ENCODE measurements at regions not wholly inside any gene's neighbourhood (a gene's known extent, or its start where the extent isn't known, plus 50 kb on each side); places are given as distances from the start of the nearest gene placed in this dataset.
"Not testable (repeated sequence)": the region's sequence is repeated elsewhere in the genome, so short reads cannot be mapped to it uniquely, and the experiment has no call there.

DNA sequence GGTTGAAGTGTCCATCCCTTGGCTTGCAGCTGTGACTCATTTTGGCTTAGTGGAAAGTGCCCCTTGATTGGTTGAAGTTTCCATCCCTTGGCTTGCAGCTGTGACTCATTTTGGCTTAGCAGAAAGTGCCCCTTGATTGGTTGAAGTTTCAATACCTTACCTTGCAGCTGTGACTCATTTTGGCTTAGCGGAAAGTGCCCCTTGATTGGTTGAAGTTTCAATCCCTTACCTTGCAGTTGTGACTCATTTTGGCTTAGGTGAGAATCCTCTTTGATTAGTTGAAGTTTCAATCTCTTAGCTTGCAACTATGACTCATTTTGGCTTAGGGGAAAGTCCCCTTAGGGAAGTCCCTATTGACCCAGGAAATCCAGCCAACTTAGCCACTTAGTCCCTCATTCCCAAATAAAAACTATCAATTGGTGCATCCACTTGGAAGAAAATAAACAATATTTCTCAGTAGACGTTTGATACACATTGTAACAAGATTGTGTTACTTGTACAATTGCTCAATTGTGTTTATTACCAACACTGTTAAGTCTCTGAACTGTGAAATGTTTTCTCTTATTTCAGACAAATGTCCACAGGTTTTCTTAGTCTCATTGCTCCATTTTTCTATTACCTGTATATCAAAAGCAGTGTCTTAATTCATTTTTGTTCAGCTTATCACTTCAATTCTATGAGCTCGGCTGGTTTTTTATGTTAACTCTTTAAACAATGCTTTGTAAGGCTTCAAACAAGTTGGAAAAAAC is 2308.8 kb upstream of the ACO1 start:
- no peak for FAIRE-seq

DNA sequence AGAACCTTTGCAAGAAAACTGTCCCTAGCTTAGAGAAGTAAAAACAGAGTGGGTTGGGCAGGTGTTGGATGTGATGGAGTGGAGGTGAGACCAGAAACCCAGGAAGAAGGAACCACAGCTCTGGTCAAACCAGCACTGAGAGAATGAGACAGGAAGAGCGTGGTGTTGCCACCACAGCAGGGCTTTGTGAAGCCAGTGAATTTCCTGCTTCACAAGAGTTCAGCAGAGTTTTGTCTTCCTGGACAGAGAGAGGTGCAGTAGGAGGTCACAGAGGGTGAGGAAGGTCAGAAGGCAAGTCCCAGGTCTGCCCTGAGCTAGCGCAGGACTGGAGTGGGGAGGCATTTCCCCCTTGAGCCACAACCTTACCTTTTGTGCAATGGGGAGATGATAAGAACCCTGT is 2306.2 kb upstream of the ACO1 start:
- FAIRE-seq, result no peak

DNA sequence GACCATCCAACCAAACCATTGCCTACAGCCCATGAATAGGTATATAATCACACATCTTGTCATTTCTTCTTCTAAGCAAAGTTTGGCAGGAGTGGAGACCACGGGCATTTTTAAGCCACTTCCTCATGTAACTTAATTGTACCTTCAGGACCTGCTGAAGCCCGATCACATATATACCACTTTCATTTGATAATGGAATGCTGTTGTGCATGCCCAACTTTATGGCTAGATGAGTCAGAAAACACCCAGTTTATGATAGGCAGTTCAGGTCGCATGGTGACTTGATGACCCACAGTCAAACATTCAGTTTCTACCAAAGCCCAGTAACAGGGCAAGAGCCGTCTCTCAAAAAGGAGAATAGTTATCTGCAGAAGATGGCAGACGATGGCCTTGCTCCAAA is 2295.0 kb upstream of the ACO1 start:
- no peak for FAIRE-seq

DNA sequence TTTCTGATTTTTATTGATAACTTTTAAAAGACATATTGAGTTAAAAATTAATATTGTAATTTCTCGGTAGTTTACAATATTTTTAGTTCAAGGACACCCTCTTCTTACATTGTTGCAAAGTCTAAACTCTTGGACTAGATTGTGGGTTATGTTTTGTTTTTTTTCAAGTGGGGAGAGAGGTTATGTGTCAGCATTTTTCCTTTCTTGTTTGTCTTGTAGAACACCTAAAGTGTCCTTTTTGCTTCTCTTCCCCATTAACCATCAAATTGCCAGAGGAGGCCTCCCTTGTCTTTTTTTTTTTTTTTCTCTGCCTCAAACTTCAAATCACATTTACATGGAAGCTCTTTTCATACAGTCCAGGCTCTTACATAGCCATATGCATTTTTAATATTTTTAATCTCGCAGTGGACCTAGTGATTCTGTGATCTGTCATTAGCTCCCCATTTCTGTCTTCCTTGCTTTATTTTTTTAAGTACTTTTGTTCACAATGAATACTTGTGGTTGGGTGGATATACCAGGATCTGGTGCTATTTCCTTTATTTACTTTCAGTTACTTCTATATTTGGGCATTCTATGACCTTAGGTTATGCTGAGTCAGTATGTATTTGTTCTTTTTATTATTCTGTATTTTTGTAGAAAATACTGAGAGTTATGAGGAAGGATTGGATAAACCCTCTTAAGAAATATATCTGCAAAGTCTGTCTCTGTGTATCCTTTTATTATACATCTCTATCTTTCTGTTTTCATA is 2280.6 kb upstream of the ACO1 start:
- no peak for FAIRE-seq

DNA sequence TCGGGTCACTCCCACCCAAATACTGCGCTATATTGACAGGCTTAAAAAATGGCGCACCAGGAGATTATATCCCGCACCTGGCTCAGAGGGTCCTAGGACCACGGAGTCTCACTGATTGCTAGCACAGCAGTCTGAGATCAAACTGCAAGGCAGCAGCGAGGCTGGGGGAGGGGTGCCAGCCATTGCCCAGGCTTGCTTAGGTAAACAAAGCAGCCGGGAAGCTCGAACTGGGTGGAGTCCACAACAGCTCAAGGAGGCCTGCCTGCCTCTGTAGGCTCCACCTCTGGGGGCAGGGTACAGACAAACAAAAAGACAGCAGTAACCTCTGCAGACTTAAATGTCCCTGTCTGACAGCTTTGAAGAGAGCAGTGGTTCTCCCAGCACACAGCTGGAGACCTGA is 2277.3 kb upstream of the ACO1 start:
- FAIRE-seq, result not testable (repeated sequence)

DNA sequence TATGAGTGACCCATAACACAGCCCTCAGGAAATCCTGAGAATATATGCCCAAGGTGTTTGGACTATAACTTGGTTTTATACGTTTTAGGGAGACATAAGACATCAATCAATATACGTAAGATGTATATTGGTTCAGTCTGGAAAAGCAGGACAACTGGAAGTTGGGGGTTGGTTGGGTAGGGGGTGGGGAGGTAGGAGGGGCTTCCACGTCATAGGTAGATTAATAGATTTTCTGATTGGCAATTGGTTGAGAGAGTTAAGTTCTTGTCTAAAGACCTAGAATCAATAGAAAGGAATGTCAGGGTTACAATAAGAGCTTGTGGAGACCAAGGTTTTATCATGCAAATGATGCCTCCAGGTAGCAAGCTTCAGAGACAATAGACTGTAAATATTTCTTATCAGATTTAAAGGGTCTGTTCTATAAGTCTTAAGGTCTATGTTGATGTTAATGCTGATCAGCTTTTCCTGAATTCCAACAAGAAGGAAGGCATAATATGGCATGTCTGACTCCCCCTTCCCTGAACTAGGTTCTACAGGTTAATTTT is 2267.7 kb upstream of the ACO1 start:
- FAIRE-seq, result no peak

DNA sequence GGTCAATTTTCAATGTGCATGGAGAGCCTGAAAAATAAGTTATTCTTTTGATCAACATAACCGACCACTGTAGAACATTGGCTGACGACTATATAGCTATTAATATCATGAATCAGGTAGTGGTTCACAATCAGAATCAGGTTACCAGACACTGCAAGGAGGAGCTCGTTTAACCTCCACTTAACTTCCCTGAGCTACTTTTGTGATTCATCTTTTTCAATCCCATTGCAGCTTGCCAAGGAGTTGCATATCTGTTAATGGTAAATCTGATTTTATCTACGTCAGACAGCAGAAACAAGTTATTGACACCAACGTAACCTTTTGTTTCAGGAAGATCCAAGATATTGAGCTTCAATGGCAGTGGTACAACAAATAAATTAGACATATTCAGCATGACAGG is 2263.8 kb upstream of the ACO1 start:
- no peak for FAIRE-seq

DNA sequence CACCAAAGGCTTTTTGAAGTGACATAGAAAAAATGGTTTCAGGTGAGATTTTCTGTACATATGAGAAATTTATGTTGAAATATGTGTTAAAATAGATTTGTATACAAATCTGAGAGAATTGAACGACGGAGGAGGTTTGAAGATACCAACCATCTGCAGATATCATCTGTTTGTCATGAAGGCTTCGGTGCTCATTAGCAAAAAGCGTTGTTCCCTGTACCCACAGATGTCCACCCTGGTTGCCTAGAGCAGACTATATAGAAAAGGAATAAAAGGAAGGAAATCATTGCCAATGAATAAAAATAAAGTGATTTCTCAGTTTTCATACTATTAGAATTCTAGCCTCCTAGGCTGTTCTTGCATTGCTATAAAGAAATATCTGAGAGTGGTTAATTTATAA is 2262.8 kb upstream of the ACO1 start:
- no peak for FAIRE-seq

DNA sequence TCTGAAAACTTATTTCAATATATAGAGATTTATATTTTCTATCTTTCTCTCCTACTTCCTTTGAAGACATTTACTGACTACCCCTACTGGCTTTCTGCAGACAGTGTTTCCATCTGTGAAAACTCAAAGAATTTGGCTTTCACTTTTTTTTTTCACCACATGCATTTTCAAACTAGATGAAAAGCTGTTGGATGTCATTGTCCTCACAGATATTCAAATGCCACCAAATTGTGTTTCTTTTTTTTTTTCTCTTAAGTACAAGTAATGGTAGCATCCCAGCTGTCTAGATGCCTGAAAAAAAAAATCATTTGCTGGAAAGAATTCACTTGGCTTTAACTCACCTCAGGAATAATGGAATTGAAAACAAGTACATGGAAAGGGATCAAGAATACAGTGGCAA is 2258.6 kb upstream of the ACO1 start:
- FAIRE-seq, result no peak

DNA sequence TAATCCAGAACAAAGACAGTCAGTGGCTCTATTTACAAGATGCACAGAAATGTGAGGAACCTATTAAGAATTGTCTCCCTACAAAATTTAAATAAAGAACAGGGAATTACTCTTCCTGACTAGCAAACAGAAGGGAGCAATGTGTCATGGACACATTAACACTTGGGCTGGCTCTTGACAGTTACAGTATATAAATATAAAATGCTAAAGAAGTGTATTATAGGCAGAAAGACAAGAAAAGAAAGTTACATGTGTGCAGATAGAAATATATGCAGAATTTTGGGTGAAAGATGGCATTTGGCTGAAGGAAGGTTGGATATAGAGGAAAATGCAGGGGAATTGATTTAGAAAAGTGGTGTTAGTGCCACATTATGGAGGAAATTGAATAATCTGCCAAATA is 2257.1 kb upstream of the ACO1 start:
- FAIRE-seq, result no peak

DNA sequence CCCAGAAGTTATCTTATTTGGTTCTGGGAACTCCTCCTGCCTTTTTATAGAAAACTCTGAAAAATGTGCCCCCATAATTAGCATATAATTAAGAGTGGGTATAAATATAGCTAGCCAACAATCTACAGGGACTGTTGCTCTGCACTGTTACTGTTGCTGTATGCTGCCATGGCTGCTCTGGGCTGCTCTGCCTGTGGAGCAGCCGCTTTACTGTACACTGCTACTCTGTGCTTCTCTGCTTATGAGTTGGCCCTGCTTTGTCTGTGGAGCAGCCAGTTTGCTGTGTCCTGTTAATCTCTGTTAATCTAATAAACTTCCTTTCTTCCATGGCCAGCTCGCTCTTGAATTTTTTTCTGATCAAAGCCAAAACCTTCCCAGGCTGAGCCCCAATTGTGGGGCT is 2244.0 kb upstream of the ACO1 start:
- FAIRE-seq, result no peak

DNA sequence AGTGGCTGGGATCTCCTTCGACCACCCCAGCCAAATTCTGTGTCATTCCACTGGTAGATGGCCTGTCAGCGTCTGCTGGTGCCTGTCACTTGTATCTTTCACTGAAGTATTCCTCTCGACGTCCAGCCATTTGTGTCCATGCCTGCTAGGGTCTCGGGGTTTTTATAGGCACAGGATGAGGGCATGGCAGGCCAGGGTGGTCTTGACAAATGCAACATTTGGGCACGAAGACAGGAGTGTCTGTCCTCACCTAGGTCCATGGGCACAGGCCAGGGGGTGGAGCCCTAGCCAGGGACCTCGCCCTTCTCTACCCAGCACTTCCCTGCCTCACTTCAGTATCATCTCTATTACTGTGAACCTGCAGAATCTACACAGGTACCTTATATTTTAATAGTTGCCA is 2223.9 kb upstream of the ACO1 start:
- no peak for FAIRE-seq

DNA sequence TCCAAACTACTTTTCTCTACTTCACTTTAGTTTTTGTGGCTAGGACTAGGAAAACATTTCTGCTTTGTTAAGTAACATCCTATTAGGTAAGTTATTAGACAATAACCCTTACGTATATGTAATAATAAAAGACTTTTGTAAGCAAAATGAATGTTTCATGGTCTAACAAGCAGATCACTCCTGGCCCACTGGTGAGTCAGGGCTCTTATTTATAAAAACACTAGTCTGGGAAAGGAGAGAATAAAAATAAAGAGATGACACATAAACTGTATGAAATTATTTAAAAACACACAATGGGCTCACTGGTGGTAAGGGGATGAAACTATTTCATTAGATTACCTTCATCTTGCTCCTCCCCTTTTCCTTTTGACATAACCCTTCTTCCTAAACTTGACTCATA is 2212.2 kb upstream of the ACO1 start:
- FAIRE-seq, result no peak

DNA sequence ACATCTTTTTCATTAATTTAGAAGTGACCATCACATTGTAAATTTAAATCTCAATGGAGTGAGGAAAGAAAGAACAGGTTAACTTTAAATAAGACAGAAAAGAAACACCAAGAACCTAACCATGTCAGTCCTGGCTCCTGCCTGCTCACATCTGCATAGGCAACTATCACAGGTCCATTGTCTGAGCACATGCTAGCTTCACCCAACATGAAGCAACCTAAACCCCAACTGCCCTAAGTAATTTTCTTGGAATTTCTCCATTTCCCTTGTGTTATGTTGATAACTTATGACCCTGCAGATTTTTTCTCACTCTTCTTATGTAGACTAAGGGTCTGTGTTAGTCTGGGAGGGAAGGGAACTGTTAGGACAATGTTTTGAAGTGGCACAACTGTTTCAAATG is 2205.8 kb upstream of the ACO1 start:
- no peak for FAIRE-seq

DNA sequence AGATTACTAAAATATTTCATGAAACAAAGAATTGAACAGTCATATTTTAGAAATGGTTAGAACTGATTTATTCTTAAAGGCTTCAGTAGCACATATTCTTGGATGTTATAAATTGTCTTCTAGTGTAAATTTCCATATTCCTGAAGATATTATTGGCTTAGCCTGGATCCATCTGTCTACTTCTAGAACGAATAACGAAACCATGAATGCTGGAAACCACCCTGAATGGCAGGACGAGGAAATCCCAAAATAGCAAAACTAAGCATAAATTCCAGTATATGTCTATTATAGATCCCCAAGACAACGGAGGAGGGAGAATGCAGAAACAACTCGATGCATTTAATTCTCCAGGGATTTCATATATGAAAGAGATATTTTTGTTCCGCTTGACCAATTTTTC is 2191.0 kb upstream of the ACO1 start:
- no peak for FAIRE-seq

DNA sequence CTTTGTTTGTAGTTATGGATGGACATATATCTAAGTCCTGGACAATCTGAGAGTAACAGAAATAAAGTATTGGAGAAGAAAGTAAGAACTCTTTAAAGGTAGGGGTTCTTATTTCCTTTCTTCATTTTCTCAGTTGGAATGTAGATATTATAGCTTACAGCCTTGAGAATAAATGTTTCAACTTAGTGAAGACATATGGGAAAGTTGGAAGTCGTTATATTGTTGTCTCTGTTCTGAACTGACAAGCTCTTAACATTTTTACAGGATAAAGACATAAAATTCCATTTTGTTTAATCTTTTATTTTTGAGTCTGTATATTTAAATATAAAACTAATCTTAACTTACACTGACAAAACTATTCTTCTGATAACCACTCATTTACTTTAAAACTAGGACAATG is 2187.5 kb upstream of the ACO1 start:
- no peak for FAIRE-seq

DNA sequence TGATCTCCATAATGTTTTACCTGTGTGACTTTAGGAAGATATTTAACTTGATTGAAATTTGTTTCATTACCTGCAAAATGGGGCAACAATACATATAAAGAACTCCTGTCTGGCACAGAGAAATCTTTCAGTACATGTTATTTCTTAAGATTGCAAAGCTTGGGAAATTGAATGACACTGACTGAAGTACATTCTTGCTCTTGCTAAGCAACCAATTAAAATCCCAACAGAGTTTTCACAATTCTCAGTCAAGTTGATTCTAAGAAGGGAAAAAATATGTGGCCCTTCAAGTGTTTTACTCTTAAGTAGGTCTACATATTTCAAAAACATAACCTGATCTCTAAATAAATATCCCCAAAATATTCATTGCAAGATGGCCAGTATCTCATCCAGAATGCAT is 2187.0 kb upstream of the ACO1 start:
- no peak for FAIRE-seq

DNA sequence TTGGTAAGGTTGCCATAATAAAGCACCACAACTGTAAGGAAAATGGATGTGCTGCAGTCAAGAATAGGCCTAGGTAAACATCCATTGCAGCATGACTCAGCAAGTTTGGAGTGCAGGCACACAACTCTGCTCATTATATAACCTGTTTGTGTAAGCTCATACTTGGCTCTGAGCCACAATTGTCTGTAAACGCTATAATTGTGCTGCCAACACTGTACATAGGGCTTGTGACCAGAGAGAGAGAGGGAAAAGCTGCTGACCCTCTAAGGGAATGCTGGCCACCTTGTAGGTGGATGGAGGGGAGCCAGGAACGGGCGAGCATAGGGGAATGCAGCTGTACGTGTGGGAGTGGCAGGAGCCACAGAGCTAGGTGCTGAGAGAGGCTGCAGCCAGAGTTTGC is 2186.5 kb upstream of the ACO1 start:
- FAIRE-seq, result no peak

DNA sequence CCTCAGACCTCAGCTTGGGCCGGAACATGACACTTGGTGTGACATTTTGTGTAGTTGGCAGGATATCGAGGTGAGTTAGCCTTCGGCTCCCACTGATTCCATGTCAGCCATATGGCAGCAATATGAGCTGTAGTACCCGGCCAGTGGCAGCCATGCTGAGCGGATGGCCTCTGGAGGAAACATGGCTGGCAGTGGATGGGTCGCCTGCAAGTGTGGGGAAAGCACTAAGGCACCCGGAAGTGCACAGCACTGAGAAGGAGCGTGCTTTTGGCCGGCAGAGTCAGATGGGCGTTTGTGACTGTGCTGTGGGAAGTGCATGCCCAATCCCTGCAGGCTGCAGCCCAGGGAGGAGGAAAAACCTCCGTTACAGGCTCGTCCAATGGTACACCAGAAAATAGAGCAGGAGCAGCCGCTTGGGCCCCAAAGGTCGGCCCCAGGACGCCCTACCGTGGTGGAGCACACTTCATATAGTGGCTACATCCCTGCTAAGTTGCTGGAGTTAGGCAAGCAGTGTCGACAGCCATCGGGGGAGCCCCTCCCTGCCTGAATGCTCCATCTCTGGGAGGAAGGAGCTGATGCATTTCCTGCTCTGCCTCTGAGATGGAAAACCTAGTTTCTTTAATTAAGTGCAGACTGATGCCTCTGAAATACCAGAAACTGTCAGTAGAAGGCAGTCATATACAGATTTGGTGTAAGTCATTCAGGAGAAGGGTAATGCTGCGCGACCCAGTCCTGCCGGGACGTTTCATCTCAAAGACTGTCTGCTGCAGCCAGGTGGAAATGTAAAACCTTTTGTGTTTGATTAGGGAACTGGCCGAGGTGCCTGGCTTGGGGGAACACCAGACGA is 2185.8 kb upstream of the ACO1 start:
- FAIRE-seq, result no peak

DNA sequence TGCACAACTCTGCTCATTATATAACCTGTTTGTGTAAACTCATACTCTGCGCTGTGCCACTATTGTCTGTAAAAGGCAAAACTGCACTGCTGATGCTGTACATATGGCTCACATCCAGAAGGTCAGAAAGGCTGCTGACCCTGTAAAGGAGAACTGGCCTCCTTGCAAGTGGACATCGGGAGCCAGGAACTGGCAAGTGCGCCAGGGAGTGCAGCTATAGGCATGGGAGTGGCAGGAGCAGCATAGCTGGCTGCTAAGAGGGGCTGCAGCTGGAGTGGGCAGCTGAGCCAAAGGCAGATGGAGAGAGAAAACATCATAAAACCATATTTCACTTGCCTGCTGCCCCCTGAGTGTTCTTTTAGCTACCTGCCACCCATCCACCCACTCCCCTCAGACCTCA is 2183.4 kb upstream of the ACO1 start:
- FAIRE-seq, result no peak

DNA sequence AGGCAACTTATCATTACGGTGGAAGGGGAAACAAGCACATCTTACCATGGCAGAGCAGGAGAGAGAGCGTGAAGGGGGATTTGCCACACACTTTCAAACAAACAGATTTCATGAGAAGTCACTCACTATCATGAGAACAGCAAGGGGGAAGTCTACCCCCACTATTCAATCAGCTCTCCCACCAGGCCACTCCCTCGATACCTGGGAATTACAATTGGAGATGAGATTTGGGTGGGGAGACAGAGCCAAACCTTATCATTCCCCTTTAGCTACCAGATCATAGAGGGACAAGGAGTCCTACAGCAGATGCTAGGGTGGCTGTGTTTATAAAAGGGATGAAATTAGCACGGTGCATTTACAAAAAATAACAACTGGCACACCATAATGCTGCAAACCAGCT is 2149.4 kb upstream of the ACO1 start:
- no peak for FAIRE-seq

DNA sequence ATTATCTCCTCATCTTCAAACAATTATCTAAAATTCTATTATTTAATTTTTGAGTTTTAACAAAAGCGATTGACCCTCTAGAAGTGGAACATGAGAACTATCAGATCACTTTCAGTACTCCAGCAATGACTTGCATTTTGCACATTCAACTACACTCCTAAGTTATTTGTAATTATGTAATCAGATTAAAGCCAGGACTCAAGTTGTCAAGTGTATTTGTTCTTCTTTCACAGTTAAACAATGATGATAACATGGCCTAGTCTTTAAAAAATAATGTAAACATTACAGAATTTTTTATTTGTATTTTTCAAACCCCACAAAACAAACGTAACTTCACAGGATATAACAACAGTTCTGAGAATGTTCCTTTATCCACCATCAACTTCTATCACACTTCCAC is 2148.9 kb upstream of the ACO1 start:
- FAIRE-seq, result peak; percentile 50

DNA sequence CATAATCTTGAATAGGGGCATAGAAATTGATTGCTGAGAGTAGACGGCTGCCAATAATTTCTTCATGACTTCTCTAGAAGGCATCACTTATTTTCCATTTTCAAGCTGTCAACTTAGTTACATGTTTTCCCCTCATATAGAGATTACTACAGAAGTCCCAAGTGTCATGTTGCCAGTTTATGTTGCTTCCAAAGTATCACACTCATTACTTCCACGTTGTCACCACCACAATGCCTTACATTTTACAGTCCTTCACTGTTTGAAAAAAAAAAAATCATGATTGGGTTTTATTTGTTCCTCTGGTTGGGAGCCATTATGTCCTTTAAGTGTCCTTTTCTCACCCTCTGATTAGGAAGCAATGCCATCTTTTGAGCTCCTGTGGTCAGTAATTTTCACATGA is 2144.6 kb upstream of the ACO1 start:
- no peak for FAIRE-seq

DNA sequence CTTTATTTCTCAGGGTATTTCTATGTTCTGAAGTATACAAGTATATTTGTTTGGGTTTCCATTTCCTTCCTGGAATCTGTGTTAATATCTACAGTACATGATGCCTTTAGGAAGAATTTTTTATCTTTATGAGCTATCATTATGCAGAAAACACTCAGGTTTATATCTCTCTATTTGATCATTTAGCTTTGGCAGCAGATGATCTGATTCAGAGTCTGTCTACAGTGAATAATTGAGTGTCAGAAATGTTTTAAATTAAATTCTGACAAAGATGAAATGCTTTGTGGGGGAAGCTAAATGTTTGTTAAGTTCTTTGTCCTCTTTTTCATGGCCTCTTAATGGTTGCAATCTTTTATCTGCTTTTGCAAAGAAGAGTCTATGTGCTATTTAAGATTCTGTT is 2141.0 kb upstream of the ACO1 start:
- no peak for FAIRE-seq
